ENCODE measurements at regions not wholly inside any gene's neighbourhood (a gene's known extent, or its start where the extent isn't known, plus 50 kb on each side); places are given as distances from the start of the nearest gene placed in this dataset.
A peak's percentile ranks its signal among the peaks of the same experiment; 100 is the strongest.

DNA sequence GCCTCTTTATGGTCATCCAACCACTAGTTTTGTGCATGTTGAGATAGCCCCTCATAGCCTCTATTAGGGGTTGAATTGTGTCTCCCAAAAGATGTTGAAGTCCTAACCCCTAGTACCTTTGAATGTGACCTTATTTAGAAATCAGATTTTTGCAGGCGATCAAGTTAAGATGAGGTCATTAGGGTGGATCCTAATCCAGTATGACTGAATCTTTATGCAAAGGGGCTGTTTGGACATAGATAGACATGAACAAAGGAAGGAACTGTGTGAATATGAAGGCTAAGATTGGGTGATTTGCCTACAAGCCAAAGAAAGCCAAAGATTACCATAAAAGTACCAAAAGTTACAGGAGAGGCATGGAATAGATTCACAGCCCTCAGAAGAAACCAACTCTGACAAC is 209.6 kb downstream of the NUAK1 start:
- Histone ChIP-seq H3K27me3 (ENCODE audit: control insufficient read depth in 2 of 2, insufficient read depth in 1 of 2, low read length in 1 of 2) (no peaks in the 10 kb centered on the region), H3K4me3 (ENCODE audit: low read length in 2 of 2) (no peak overlapping the region), H3K9me3 (ENCODE audit: control insufficient read depth in 2 of 2, insufficient read depth in 1 of 2, low read length in 1 of 2) (no peaks in the 10 kb centered on the region), H3K36me3 (ENCODE audit: control insufficient read depth in 2 of 2, insufficient read depth in 2 of 2, low read length in 1 of 2) (no peaks in the 10 kb centered on the region), H3K4me1 (ENCODE audit: control insufficient read depth in 2 of 2, insufficient read depth in 2 of 2, low read length in 2 of 2) (no peaks in the 10 kb centered on the region), H3K27ac (ENCODE audit: low read depth in 1 of 2, low read length in 1 of 2) (no peak overlapping the region)
- DNase-seq (ENCODE audit: low read depth in 6 of 9, low spot score in 9 of 9) = no peak
- 95% methylated on average over 1 of the region's 1 CpG for WGBS

DNA sequence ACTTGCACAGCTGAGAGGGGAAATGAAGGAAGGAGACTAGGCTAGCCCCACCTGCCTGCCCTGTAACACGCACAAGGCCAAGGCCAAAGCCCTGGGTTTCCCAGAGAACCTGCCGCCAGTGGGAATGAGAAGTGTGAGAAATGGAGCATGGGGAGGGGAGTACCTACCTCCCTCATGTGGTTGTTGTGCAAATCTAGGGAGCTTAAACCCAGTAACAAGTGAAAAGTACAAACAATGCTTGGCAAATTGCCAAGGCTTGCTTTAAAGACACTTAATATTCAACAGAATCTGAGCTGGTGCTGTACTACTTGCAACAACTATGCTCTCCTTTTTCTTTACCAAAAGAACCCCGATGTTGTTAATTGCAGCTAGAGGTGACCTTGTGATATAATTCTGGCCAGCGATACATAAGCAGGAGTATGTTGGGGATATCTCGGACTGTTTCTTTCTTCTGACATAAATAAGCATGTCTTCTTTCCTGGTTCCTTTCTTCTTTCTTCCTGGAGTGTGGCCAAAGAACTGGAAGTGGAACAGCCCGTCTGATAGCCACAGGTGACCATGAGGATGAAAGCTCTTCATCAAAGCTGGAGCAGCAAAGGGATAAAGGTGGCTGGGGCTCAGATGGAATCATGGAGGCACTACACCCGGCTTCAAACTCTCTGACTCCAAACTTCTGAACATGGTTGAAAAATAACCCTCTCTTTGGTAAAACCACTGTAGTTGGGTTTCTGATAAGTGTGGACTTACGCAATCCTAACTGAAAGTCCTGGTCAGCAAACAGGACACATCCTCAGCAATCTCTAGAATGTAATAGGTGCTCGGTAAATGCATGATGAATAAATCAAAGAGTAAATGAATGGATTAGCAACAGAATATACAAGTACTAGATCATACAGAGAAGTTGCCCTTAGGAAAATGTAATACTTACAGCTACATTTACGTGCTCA is 207.9 kb downstream of the NUAK1 start:
- H3K27ac ChIP-seq (ENCODE audit: low read depth in 1 of 2, low read length in 1 of 2) = no peak overlapping the region
- no peaks in the 10 kb centered on the region for H3K9me3 ChIP-seq (ENCODE audit: control insufficient read depth in 2 of 2, insufficient read depth in 1 of 2, low read length in 1 of 2)
- H3K4me3 ChIP-seq (ENCODE audit: low read length in 2 of 2) = no peak overlapping the region
- H3K4me1 ChIP-seq (ENCODE audit: control insufficient read depth in 2 of 2, insufficient read depth in 2 of 2, low read length in 2 of 2) = no peaks in the 10 kb centered on the region
- DNase-seq (ENCODE audit: low read depth in 6 of 9, low spot score in 9 of 9) = no peak
- H3K36me3 ChIP-seq (ENCODE audit: control insufficient read depth in 2 of 2, insufficient read depth in 2 of 2, low read length in 1 of 2) = no peaks in the 10 kb centered on the region
- 88% methylated on average over 10 of the region's 10 CpGs for WGBS
- H3K27me3 ChIP-seq (ENCODE audit: control insufficient read depth in 2 of 2, insufficient read depth in 1 of 2, low read length in 1 of 2) = no peaks in the 10 kb centered on the region

DNA sequence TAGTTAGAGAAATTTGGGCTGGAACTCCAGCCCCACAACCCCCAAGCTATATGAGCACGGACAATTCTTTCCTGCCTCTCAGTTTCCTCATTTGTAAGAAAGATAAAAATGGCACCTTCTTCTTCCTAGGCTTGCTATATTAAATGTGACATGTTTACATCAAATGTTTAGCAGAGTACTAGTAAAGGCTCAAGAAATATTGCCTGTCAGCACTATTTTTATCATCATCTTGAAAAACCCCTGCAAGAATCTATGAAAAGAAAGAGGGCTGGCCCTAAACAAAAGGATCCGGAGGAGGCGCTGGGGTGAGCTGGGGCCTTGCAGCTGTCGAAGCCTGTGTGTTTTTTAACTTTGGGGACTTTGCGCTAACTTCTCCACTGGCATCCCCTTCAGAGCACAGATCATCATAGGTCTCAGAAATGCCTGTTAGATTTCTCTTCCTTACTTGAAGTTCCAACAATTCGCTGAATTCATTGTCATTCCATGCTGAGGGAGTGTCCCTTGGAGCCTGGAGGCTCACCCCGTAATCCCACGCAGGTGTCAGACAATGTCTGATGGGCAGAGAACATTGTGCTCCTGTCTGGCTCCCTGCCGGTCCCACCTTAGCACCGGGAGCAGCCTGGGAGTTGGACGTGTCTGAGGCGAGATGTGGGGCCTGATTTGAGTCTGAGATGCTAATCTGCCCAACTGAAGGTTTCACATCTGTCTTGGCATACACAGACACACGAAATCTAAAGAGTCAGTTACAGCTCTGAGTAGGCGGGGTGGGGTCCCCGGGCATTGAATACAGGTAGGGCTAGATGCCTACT is 206.8 kb downstream of the NUAK1 start:
- H3K4me3 ChIP-seq (ENCODE audit: low read length in 2 of 2) = no peak overlapping the region
- H3K4me1 ChIP-seq (ENCODE audit: control insufficient read depth in 2 of 2, insufficient read depth in 2 of 2, low read length in 2 of 2) = no peaks in the 10 kb centered on the region
- WGBS = 90% methylated on average over 15 of the region's 15 CpGs
- H3K27me3 ChIP-seq (ENCODE audit: control insufficient read depth in 2 of 2, insufficient read depth in 1 of 2, low read length in 1 of 2) = no peaks in the 10 kb centered on the region
- no peak for DNase-seq (ENCODE audit: low read depth in 6 of 9, low spot score in 9 of 9)
- no peak overlapping the region for H3K27ac ChIP-seq (ENCODE audit: low read depth in 1 of 2, low read length in 1 of 2)
- H3K9me3 ChIP-seq (ENCODE audit: control insufficient read depth in 2 of 2, insufficient read depth in 1 of 2, low read length in 1 of 2) = no peaks in the 10 kb centered on the region
- no peaks in the 10 kb centered on the region for H3K36me3 ChIP-seq (ENCODE audit: control insufficient read depth in 2 of 2, insufficient read depth in 2 of 2, low read length in 1 of 2)

DNA sequence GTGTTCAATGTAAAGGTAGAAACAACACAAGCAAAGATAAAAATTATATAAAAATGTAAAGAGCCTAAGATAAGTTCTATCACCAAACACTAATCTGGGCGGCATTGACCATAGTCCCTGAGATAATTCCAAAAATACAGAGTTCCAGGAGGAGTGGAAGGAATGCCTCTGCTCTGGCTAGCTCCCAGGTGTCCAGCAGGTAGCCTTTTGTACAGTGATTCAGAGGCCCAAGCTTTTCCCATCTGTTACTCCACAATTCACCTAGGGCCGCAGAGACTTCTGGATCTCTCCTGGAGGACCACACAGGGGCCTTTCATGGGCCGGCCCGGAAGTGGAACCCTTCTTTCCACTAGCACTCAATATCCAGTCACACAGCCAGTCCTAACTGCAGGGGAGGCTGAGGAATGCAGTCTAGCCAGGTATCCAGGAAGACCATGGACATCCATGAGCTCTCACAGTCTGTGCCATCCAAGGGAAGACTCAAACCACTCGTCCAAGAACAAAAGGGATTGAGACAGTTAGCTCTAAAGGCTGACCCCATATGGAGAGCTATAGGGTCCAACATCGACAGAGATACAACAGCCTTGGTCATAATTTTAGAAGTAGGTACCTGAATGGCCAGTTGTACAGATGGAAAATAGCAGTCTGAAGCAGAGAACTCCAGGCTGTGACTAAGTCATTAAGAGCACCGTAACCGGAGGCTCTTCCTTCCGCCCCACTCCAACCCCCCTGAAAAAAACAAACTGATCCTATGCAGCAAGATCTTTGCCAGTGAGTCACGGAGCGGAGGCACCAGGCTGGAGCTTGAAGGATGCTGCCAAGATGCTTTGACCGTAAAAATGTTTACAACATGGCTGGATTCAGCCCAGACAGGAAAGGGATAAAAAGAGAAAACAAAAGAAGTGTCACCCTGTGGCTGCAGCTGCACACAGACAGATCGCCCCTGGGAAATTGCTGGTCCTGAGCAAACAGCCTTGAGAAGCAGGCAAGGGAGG is 204.8 kb downstream of the NUAK1 start:
- Histone ChIP-seq H3K4me1 (ENCODE audit: control insufficient read depth in 2 of 2, insufficient read depth in 2 of 2, low read length in 2 of 2) (no peaks in the 10 kb centered on the region), H3K9me3 (ENCODE audit: control insufficient read depth in 2 of 2, insufficient read depth in 1 of 2, low read length in 1 of 2) (no peaks in the 10 kb centered on the region), H3K27me3 (ENCODE audit: control insufficient read depth in 2 of 2, insufficient read depth in 1 of 2, low read length in 1 of 2) (no peaks in the 10 kb centered on the region), H3K36me3 (ENCODE audit: control insufficient read depth in 2 of 2, insufficient read depth in 2 of 2, low read length in 1 of 2) (no peaks in the 10 kb centered on the region), H3K4me3 (ENCODE audit: low read length in 2 of 2) (no peak overlapping the region), H3K27ac (ENCODE audit: low read depth in 1 of 2, low read length in 1 of 2) (no peak overlapping the region)
- DNase-seq (ENCODE audit: low read depth in 6 of 9, low spot score in 9 of 9) = no peak
- 75% methylated on average over 13 of the region's 13 CpGs for WGBS

DNA sequence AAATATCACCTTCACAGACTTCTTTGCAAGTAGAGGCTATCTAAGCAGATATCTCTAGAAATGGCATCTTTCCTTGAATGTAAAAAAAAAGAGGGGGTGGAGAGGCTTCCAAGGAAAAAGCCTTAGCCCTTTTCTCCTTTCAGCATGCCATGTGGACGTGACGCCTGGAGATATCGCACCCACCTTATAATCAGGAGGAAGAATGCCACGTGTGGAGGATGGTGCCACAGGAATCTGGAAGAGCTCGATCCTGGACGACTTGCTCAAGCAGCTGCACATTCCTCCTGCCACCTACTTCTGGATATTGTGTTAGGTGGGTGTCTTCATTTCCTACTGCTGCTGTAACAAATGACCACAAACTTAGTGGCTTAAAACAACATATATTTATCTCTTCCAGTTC is 203.6 kb downstream of the NUAK1 start:
- no peaks in the 10 kb centered on the region for H3K9me3 ChIP-seq (ENCODE audit: control insufficient read depth in 2 of 2, insufficient read depth in 1 of 2, low read length in 1 of 2)
- no peaks in the 10 kb centered on the region for H3K36me3 ChIP-seq (ENCODE audit: control insufficient read depth in 2 of 2, insufficient read depth in 2 of 2, low read length in 1 of 2)
- H3K27ac ChIP-seq (ENCODE audit: low read depth in 1 of 2, low read length in 1 of 2) = no peak overlapping the region
- H3K4me1 ChIP-seq (ENCODE audit: control insufficient read depth in 2 of 2, insufficient read depth in 2 of 2, low read length in 2 of 2) = no peaks in the 10 kb centered on the region
- no peak for DNase-seq (ENCODE audit: low read depth in 6 of 9, low spot score in 9 of 9)
- H3K27me3 ChIP-seq (ENCODE audit: control insufficient read depth in 2 of 2, insufficient read depth in 1 of 2, low read length in 1 of 2) = no peaks in the 10 kb centered on the region
- H3K4me3 ChIP-seq (ENCODE audit: low read length in 2 of 2) = no peak overlapping the region
- WGBS = 78% methylated on average over 6 of the region's 6 CpGs

DNA sequence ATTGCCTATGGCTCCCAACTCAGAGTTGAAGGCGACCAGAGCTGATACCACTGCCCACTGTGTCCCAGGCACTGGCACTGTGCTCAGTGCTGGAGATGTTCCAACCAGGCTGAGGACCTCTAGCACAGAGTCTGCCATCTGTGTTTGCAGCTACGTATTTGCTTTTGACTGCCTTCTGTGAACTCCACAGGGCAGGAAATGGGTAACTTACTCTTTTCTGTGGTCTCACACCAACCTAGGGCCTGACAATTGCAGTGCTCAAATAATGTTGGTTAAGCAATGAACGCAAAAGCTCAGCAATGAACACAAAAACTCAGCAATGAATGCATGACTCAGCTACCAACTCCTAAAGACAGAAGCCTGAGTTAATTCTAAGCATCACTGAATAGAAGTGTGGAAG is 202.8 kb downstream of the NUAK1 start:
- Histone ChIP-seq H3K27me3 (ENCODE audit: control insufficient read depth in 2 of 2, insufficient read depth in 1 of 2, low read length in 1 of 2) (no peaks in the 10 kb centered on the region), H3K9me3 (ENCODE audit: control insufficient read depth in 2 of 2, insufficient read depth in 1 of 2, low read length in 1 of 2) (no peaks in the 10 kb centered on the region), H3K4me1 (ENCODE audit: control insufficient read depth in 2 of 2, insufficient read depth in 2 of 2, low read length in 2 of 2) (no peaks in the 10 kb centered on the region), H3K27ac (ENCODE audit: low read depth in 1 of 2, low read length in 1 of 2) (no peak overlapping the region), H3K36me3 (ENCODE audit: control insufficient read depth in 2 of 2, insufficient read depth in 2 of 2, low read length in 1 of 2) (no peaks in the 10 kb centered on the region), H3K4me3 (ENCODE audit: low read length in 2 of 2) (no peak overlapping the region)
- peak in 2 of 9 donors; percentile 5 to 13 for DNase-seq (ENCODE audit: low read depth in 6 of 9, low spot score in 9 of 9)
- WGBS = 72% methylated on average over 3 of the region's 3 CpGs

DNA sequence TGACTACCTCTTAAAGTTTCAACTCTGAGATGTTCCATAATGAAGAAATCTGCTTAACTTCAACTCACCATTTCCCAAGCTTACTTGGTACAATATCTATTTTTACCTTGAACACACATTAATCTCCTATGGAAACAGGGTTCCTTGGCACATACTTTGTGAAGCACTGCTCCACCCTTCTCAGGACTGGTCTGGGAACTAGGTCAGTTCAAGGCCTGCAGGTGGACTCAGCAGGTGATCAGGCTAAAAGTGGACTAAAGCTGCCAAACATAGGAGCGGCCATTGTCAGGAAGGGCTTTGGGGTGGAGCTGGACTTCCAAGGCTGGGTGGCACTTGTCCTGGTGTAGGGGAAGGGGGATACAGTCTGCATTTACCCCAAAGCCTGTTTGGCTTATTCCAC is 202.3 kb downstream of the NUAK1 start:
- DNase-seq (ENCODE audit: low read depth in 6 of 9, low spot score in 9 of 9) = no peak
- 92% methylated on average over 1 of the region's 1 CpG for WGBS
- H3K36me3 ChIP-seq (ENCODE audit: control insufficient read depth in 2 of 2, insufficient read depth in 2 of 2, low read length in 1 of 2) = no peaks in the 10 kb centered on the region
- H3K4me3 ChIP-seq (ENCODE audit: low read length in 2 of 2) = no peak overlapping the region
- no peaks in the 10 kb centered on the region for H3K9me3 ChIP-seq (ENCODE audit: control insufficient read depth in 2 of 2, insufficient read depth in 1 of 2, low read length in 1 of 2)
- H3K27ac ChIP-seq (ENCODE audit: low read depth in 1 of 2, low read length in 1 of 2) = no peak overlapping the region
- no peaks in the 10 kb centered on the region for H3K27me3 ChIP-seq (ENCODE audit: control insufficient read depth in 2 of 2, insufficient read depth in 1 of 2, low read length in 1 of 2)
- H3K4me1 ChIP-seq (ENCODE audit: control insufficient read depth in 2 of 2, insufficient read depth in 2 of 2, low read length in 2 of 2) = no peaks in the 10 kb centered on the region

DNA sequence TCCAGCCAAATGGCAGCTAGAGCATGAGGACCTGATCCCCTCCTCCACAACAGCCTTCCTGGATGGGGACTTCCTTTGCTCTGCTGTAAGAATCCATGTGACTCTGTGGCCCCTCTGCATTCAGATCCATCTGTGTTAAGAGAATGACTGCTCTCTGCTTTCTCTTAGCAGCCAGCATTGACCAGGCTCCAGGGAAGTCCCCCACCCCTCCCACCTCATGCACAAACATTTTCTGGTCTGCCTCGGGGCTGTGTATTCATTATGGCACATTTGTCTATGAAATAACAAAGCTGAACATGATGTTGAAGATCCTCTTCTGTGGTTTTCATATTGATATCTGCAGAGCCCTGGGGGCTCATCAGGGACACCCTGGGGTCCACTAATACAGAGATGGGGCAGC is 201.7 kb downstream of the NUAK1 start:
- no peaks in the 10 kb centered on the region for H3K4me1 ChIP-seq (ENCODE audit: control insufficient read depth in 2 of 2, insufficient read depth in 2 of 2, low read length in 2 of 2)
- H3K27ac ChIP-seq (ENCODE audit: low read depth in 1 of 2, low read length in 1 of 2) = no peak overlapping the region
- H3K9me3 ChIP-seq (ENCODE audit: control insufficient read depth in 2 of 2, insufficient read depth in 1 of 2, low read length in 1 of 2) = no peaks in the 10 kb centered on the region
- no peaks in the 10 kb centered on the region for H3K27me3 ChIP-seq (ENCODE audit: control insufficient read depth in 2 of 2, insufficient read depth in 1 of 2, low read length in 1 of 2)
- WGBS = 90% methylated on average over 1 of the region's 1 CpG
- H3K4me3 ChIP-seq (ENCODE audit: low read length in 2 of 2) = no peak overlapping the region
- DNase-seq (ENCODE audit: low read depth in 6 of 9, low spot score in 9 of 9) = no peak
- H3K36me3 ChIP-seq (ENCODE audit: control insufficient read depth in 2 of 2, insufficient read depth in 2 of 2, low read length in 1 of 2) = no peaks in the 10 kb centered on the region
